H9 (cell line): ENCODE measurements at regions not wholly inside any gene's neighbourhood (a gene's known extent, or its start where the extent isn't known, plus 50 kb on each side); places are given as distances from the start of the nearest gene placed in this dataset.

ENCODE experiments used
- DNase-seq: peaks from one replicate; pipeline ENCODE4 v3.0.0-alpha.2; 2017
- H2AFZ ChIP-seq: one replicate; pipeline ENCODE4 v1.6.1; 2013; ENCODE audit warnings: mild to moderate bottlenecking, low read length, control low read depth, moderate library complexity
- H2AK5ac ChIP-seq: 2 replicates; pipeline ENCODE4 v1.6.1; 2013; ENCODE audit warnings: low read length, control low read depth, mixed read lengths; ENCODE audit not compliant: insufficient read length
- H2BK120ac ChIP-seq: one replicate; pipeline ENCODE4 v1.6.1; 2013; ENCODE audit warnings: low read depth, mild to moderate bottlenecking, low read length, control low read depth, inconsistent platforms; ENCODE audit not compliant: poor library complexity, severe bottlenecking
- H2BK12ac ChIP-seq: 2 replicates; pipeline ENCODE4 v1.6.1; 2013; ENCODE audit warnings: low read length, control low read depth, mixed read lengths, low read depth; ENCODE audit not compliant: insufficient read length
- H2BK15ac ChIP-seq: 2 replicates; pipeline ENCODE4 v1.6.1; 2013; ENCODE audit warnings: low read depth, low read length, control low read depth
- H2BK20ac ChIP-seq: one replicate; pipeline ENCODE4 v1.6.1; 2013; ENCODE audit warnings: low read depth, mild to moderate bottlenecking, low read length, control low read depth, inconsistent platforms; ENCODE audit not compliant: poor library complexity, severe bottlenecking
- H2BK5ac ChIP-seq: 2 replicates; pipeline ENCODE4 v1.6.1; 2013; ENCODE audit warnings: low read length, control low read depth, mixed read lengths; ENCODE audit not compliant: insufficient read length
- H3K14ac ChIP-seq: 2 replicates; pipeline ENCODE4 v1.6.1; 2013; ENCODE audit warnings: low read length, control low read depth; ENCODE audit not compliant: insufficient read depth
- H3K18ac ChIP-seq: 2 replicates; pipeline ENCODE4 v1.6.1; 2013; ENCODE audit warnings: low read depth, mild to moderate bottlenecking, mixed read lengths, low read length, control low read depth; ENCODE audit not compliant: insufficient read length
- H3K23ac ChIP-seq: 2 replicates; pipeline ENCODE4 v1.6.1; 2013; ENCODE audit warnings: low read length, control low read depth, mixed read lengths, low read depth; ENCODE audit not compliant: insufficient read length
- H3K23me2 ChIP-seq: 2 replicates; pipeline ENCODE4 v1.6.1; 2013; ENCODE audit warnings: low read depth, mild to moderate bottlenecking, mixed read lengths, low read length, control low read depth; ENCODE audit not compliant: insufficient read length, poor library complexity, severe bottlenecking
- H3K27ac ChIP-seq: 2 replicates; pipeline ENCODE4 v1.5.1; 2013; ENCODE audit warnings: low read length, control low read depth, mixed read lengths, low read depth; ENCODE audit not compliant: insufficient read length
- H3K27me3 ChIP-seq: 2 replicates; pipeline ENCODE4 v1.6.1; 2013; ENCODE audit warnings: low read length, control low read depth, inconsistent platforms; ENCODE audit not compliant: insufficient read depth
- H3K4ac ChIP-seq: 2 replicates; pipeline ENCODE4 v1.6.1; 2013; ENCODE audit warnings: low read depth, mild to moderate bottlenecking, control low read depth, inconsistent platforms, low read length, moderate library complexity
- H3K4me1 ChIP-seq: 2 replicates; pipeline ENCODE4 v1.6.1; 2013; ENCODE audit warnings: low read length, control low read depth, inconsistent platforms; ENCODE audit not compliant: insufficient read depth
- H3K4me2 ChIP-seq: 2 replicates; pipeline ENCODE4 v1.6.1; 2013; ENCODE audit warnings: low read length, control low read depth, mixed read lengths; ENCODE audit not compliant: insufficient read length, insufficient read depth
- H3K56ac ChIP-seq: 2 replicates; pipeline ENCODE4 v1.6.1; 2013; ENCODE audit warnings: low read depth, mild to moderate bottlenecking, mixed read lengths, low read length, control low read depth; ENCODE audit not compliant: insufficient read length
- H3K79me1 ChIP-seq: 2 replicates; pipeline ENCODE4 v1.6.1; 2013; ENCODE audit warnings: low read depth, mild to moderate bottlenecking, moderate library complexity, low read length, control low read depth, inconsistent platforms; ENCODE audit not compliant: insufficient read depth, poor library complexity, severe bottlenecking
- H3K79me2 ChIP-seq: 2 replicates; pipeline ENCODE4 v1.6.1; 2013; ENCODE audit warnings: low read length, control low read depth, inconsistent platforms; ENCODE audit not compliant: insufficient read depth
- H3K9ac ChIP-seq: 2 replicates; pipeline ENCODE4 v1.6.1; 2013; ENCODE audit warnings: low read length, control low read depth, mixed read lengths; ENCODE audit not compliant: insufficient read length; ENCODE audit errors: extremely low read depth
- H3K9me3 ChIP-seq: one replicate; pipeline ENCODE4 v1.6.1; 2013; ENCODE audit warnings: low read depth, low read length, inconsistent platforms; ENCODE audit not compliant: control insufficient read depth
- H3T11ph ChIP-seq: one replicate; pipeline ENCODE4 v1.6.1; 2013; ENCODE audit warnings: mild to moderate bottlenecking, low read length, control low read depth, inconsistent platforms
- H4K20me1 ChIP-seq: one replicate; pipeline ENCODE4 v1.6.1; 2013; ENCODE audit not compliant: control insufficient read depth, insufficient read length, insufficient read depth
- H4K5ac ChIP-seq: 2 replicates; pipeline ENCODE4 v1.6.1; 2013; ENCODE audit warnings: low read depth, mild to moderate bottlenecking, mixed read lengths, low read length, control low read depth; ENCODE audit not compliant: insufficient read length
- H4K8ac ChIP-seq: replicated peaks from 2 replicates; pipeline ENCODE4 v1.6.1; 2013; ENCODE audit warnings: low read length, control low read depth, mixed read lengths, low read depth; ENCODE audit not compliant: insufficient read length
- H4K91ac ChIP-seq: 2 replicates; pipeline ENCODE4 v1.6.1; 2013; ENCODE audit warnings: low read depth, mild to moderate bottlenecking, moderate library complexity, mixed read lengths, low read length, control low read depth; ENCODE audit not compliant: insufficient read length
- H3K27ac Mint-ChIP-seq, 3 experiments: 2 replicates in 2 of 3; 3 replicates in 1 of 3; pipeline ENCODE4 v1.8.0; 2020 to 2021; ENCODE audit warnings: mixed read lengths in 3 of 3, mild to moderate bottlenecking in 1 of 3, moderate library complexity in 1 of 3
- H3K27me3 Mint-ChIP-seq: 2 replicates; pipeline ENCODE4 v1.8.0; 2021; ENCODE audit warnings: low read depth, mild to moderate bottlenecking, moderate library complexity, mixed read lengths
- H3K36me3 Mint-ChIP-seq, 3 experiments: 2 replicates in 2 of 3; 3 replicates in 1 of 3; pipeline ENCODE4 v1.8.0; 2020 to 2021; ENCODE audit warnings: low read depth in 3 of 3, mixed read lengths in 3 of 3; ENCODE audit not compliant: insufficient read depth in 1 of 3
- H3K4me1 Mint-ChIP-seq, 2 experiments: 2 replicates each; pipeline ENCODE4 v1.8.0; 2020; ENCODE audit warnings: mixed read lengths in 2 of 2
- H3K4me3 Mint-ChIP-seq, 2 experiments: 2 replicates in 1 of 2; 3 replicates in 1 of 2; pipeline ENCODE4 v1.8.0; 2020 to 2021; ENCODE audit warnings: mild to moderate bottlenecking in 2 of 2, mixed read lengths in 2 of 2, moderate library complexity in 1 of 2
- H3K9me3 Mint-ChIP-seq, 2 experiments: 2 replicates in 1 of 2; 3 replicates in 1 of 2; pipeline ENCODE4 v1.8.0; 2020; ENCODE audit warnings: mild to moderate bottlenecking in 2 of 2, mixed read lengths in 2 of 2, moderate library complexity in 1 of 2
- WGBS: extraction: QIAGEN DNeasy Blood & Tissue Kit; methylation state at CpG from one replicate; pipeline ENCODE4 v1.1.7; 2013; ENCODE audit warnings: missing lambda C conversion rate, low lambda C conversion rate, mixed read lengths; ENCODE audit not compliant: insufficient read length; ENCODE audit errors: extremely low coverage; 5-methylcytosine and 5-hydroxymethylcytosine counted together
- TF ChIP-seq, protein P1 (sequence below): fragments of 200-600 bp; sonication (generic); conservative IDR thresholded peaks from 3 replicates; pipeline ENCODE4 v1.8.0; 2021; ENCODE audit warnings: antibody characterized with exemption, mild to moderate bottlenecking

DNA sequence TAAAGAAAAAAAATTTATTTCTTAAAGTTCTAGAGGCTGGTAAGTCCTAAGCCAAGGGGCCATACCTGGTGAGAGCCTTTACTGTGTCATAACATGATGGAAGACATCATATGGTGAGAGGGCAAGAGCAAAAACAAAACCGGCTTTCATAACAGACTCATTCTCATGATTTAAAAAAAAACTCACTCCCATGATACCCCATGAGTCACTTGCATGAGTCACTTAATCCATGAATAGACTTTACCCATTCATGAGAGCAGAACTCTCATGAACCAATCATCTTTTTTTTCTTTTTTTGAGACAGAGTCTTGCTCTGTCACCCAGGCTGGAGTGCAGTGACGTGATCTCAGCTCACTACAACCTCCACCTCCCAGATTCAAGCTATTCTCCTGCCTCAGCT is 369.7 kb upstream of the DIAPH2 start:
- H3K27ac Mint-ChIP-seq, result no peak overlapping the region

More for the DNA sequence above, 369.7 kb upstream of the DIAPH2 start:
- H2BK5ac ChIP-seq, result no peak overlapping the region
- no peak overlapping the region for H3K4me2 ChIP-seq
- Mint-ChIP-seq H3K36me3 (no peaks in the 10 kb centered on the region), H3K4me1 (no peaks in the 10 kb centered on the region), H3K9me3 (peaks cover 0 to under 1% of the 10 kb centered on the region in 2 experiments; a peak in 1 of 5 replicates), H3K4me3 (no peak overlapping the region), H3K27me3 (no peaks in the 10 kb centered on the region)
- H2BK15ac ChIP-seq, result no peak overlapping the region
- H3K14ac ChIP-seq, result no peak overlapping the region
- no peak for DNase-seq
- no peak overlapping the region for H4K91ac ChIP-seq
- no peak overlapping the region for H3K9ac ChIP-seq
- H2BK20ac ChIP-seq, result no peak overlapping the region
- no peak overlapping the region for H3K56ac ChIP-seq
- H3K27me3 ChIP-seq, result no peaks in the 10 kb centered on the region
- no peak overlapping the region for H2AFZ ChIP-seq
- no peaks in the 10 kb centered on the region for H3K79me2 ChIP-seq
- no peak overlapping the region for H3K18ac ChIP-seq
- no peaks in the 10 kb centered on the region for H4K20me1 ChIP-seq
- no peak overlapping the region for H2BK12ac ChIP-seq
- H3K9me3 ChIP-seq, result no peaks in the 10 kb centered on the region
- H4K5ac ChIP-seq, result no peak overlapping the region
- H3K4ac ChIP-seq, result no peak overlapping the region
- TF ChIP-seq, protein P1, sequence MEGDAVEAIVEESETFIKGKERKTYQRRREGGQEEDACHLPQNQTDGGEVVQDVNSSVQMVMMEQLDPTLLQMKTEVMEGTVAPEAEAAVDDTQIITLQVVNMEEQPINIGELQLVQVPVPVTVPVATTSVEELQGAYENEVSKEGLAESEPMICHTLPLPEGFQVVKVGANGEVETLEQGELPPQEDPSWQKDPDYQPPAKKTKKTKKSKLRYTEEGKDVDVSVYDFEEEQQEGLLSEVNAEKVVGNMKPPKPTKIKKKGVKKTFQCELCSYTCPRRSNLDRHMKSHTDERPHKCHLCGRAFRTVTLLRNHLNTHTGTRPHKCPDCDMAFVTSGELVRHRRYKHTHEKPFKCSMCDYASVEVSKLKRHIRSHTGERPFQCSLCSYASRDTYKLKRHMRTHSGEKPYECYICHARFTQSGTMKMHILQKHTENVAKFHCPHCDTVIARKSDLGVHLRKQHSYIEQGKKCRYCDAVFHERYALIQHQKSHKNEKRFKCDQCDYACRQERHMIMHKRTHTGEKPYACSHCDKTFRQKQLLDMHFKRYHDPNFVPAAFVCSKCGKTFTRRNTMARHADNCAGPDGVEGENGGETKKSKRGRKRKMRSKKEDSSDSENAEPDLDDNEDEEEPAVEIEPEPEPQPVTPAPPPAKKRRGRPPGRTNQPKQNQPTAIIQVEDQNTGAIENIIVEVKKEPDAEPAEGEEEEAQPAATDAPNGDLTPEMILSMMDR, result no peak
- H3K23me2 ChIP-seq, result no peaks in the 10 kb centered on the region
- no peak overlapping the region for H3K23ac ChIP-seq
- H4K8ac ChIP-seq, result no peak overlapping the region
- no peak overlapping the region for H2AK5ac ChIP-seq
- H3T11ph ChIP-seq, result no peak overlapping the region
- H2BK120ac ChIP-seq, result no peak overlapping the region
- WGBS, result no CpG with 5 or more reads among the region's 2 CpGs
- H3K79me1 ChIP-seq, result no peaks in the 10 kb centered on the region
- H3K27ac ChIP-seq, result no peak overlapping the region
- no peaks in the 10 kb centered on the region for H3K4me1 ChIP-seq
